ENCODE measurements at regions not wholly inside any gene's neighbourhood (a gene's known extent, or its start where the extent isn't known, plus 50 kb on each side); places are given as distances from the start of the nearest gene placed in this dataset.
"Not testable (repeated sequence)": the region's sequence is repeated elsewhere in the genome, so short reads cannot be mapped to it uniquely, and the experiment has no call there.

GRCh38 chr18:30618567-30618966 lies 424.0 kb downstream of the DSC3 start:
- no peak for DNase-seq

GRCh38 chr18:30616414-30616813 lies 426.1 kb downstream of the DSC3 start:
- no peak for DNase-seq

GRCh38 chr18:30613467-30613801 lies 429.1 kb downstream of the DSC3 start:
- no peak for DNase-seq

GRCh38 chr18:30601541-30601940 lies 441.0 kb downstream of the DSC3 start:
- no peak for DNase-seq

GRCh38 chr18:30597202-30597601 lies 445.3 kb downstream of the DSC3 start:
- DNase-seq, result no peak

GRCh38 chr18:30596635-30597034 lies 445.9 kb downstream of the DSC3 start:
- DNase-seq, result no peak

GRCh38 chr18:30595942-30596341 lies 446.6 kb downstream of the DSC3 start:
- DNase-seq, result no peak

- not testable (repeated sequence) for DNase-seq
These were observed 447.6 kb downstream of the DSC3 start for GRCh38 chr18:30594911-30595310.

- DNase-seq, result no peak
These were observed 451.1 kb downstream of the DSC3 start for GRCh38 chr18:30591462-30591861.

- no peak for DNase-seq
These were observed 453.8 kb downstream of the DSC3 start for GRCh38 chr18:30588673-30589164.

- no peak for DNase-seq
These were observed 458.8 kb downstream of the DSC3 start for GRCh38 chr18:30583768-30584167.

- no peak for DNase-seq
These were observed 460.5 kb downstream of the DSC3 start for GRCh38 chr18:30582078-30582477.

- DNase-seq, result no peak
These were observed 463.8 kb downstream of the DSC3 start for GRCh38 chr18:30578707-30579106.

- no peak for DNase-seq
These were observed 470.3 kb downstream of the DSC3 start for GRCh38 chr18:30572214-30572613.

- no peak for DNase-seq
These were observed 474.2 kb downstream of the DSC3 start for GRCh38 chr18:30568333-30568732.

GRCh38 chr18:30566877-30567276 lies 475.7 kb downstream of the DSC3 start:
- no peak for DNase-seq

- DNase-seq, result no peak
These were observed 480.3 kb downstream of the DSC3 start for GRCh38 chr18:30562231-30562630.

GRCh38 chr18:30556112-30556511 lies 486.4 kb downstream of the DSC3 start:
- no peak for DNase-seq

- DNase-seq, result no peak
These were observed 497.1 kb downstream of the DSC3 start for GRCh38 chr18:30545393-30545792.

GRCh38 chr18:30544141-30544540 lies 498.4 kb downstream of the DSC3 start:
- DNase-seq, result no peak

- no peak for DNase-seq
These were observed 508.8 kb downstream of the DSC3 start for GRCh38 chr18:30533716-30534115.

- DNase-seq, result no peak
These were observed 514.6 kb downstream of the DSC3 start for GRCh38 chr18:30527917-30528316.

GRCh38 chr18:30527226-30527625 lies 515.3 kb downstream of the DSC3 start:
- no peak for DNase-seq

- no peak for DNase-seq
These were observed 520.1 kb downstream of the DSC3 start for GRCh38 chr18:30522288-30522929.

GRCh38 chr18:30514059-30514458 lies 528.5 kb downstream of the DSC3 start:
- DNase-seq, result no peak
